H7 (cell line): ENCODE measurements at regions not wholly inside any gene's neighbourhood (a gene's known extent, or its start where the extent isn't known, plus 50 kb on each side); places are given as distances from the start of the nearest gene placed in this dataset.
"Not testable (repeated sequence)": the region's sequence is repeated elsewhere in the genome, so short reads cannot be mapped to it uniquely, and the experiment has no call there.

ENCODE experiments used
- DNase-seq: peaks from one replicate; pipeline ENCODE4 v3.0.0; 2012
- H3K27me3 ChIP-seq: 2 replicates; pipeline ENCODE4 v1.6.0; 2011; ENCODE audit warnings: mild to moderate bottlenecking, low read length; ENCODE audit not compliant: control insufficient read depth, insufficient read depth
- H3K36me3 ChIP-seq: replicated peaks from 2 replicates; pipeline ENCODE4 v1.5.1; 2011; ENCODE audit warnings: low read length; ENCODE audit not compliant: control insufficient read depth, insufficient read depth
- H3K4me3 ChIP-seq: 2 replicates; pipeline ENCODE4 v1.5.1; 2011; ENCODE audit warnings: low read depth, mild to moderate bottlenecking, control low read depth, low read length, moderate library complexity; ENCODE audit not compliant: insufficient read depth

GRCh38 chr9:87370049-87370685 is 127.5 kb upstream of the DAPK1 start:
- Histone ChIP-seq H3K36me3 (no peaks in the 10 kb centered on the region), H3K27me3 (no peaks in the 10 kb centered on the region), H3K4me3 (no peak overlapping the region)
- DNase-seq = no peak

- no peak for DNase-seq
- Histone ChIP-seq H3K4me3 (no peak overlapping the region), H3K36me3 (no peaks in the 10 kb centered on the region), H3K27me3 (no peaks in the 10 kb centered on the region)
These were observed 125.8 kb upstream of the DAPK1 start for GRCh38 chr9:87371795-87372355.

GRCh38 chr9:87372356-87372851 is 125.3 kb upstream of the DAPK1 start:
- DNase-seq = no peak
- Histone ChIP-seq H3K4me3 (no peak overlapping the region), H3K36me3 (no peaks in the 10 kb centered on the region), H3K27me3 (no peaks in the 10 kb centered on the region)

GRCh38 chr9:87374023-87374919 is 123.4 kb upstream of the DAPK1 start:
- H3K4me3 ChIP-seq, H3K27me3 ChIP-seq, H3K36me3 ChIP-seq: not testable (repeated sequence)
- DNase-seq = peak; percentile 32

- no peak for DNase-seq
- no peaks in the 10 kb centered on the region for H3K36me3 ChIP-seq
- no peak overlapping the region for H3K4me3 ChIP-seq
- no peaks in the 10 kb centered on the region for H3K27me3 ChIP-seq
These were observed 122.1 kb upstream of the DAPK1 start for GRCh38 chr9:87375397-87376073.

GRCh38 chr9:87378676-87379075 is 119.0 kb upstream of the DAPK1 start:
- no peak for DNase-seq
- H3K4me3 ChIP-seq = no peak overlapping the region
- no peaks in the 10 kb centered on the region for H3K27me3 ChIP-seq
- H3K36me3 ChIP-seq = no peaks in the 10 kb centered on the region

GRCh38 chr9:87379300-87379699 is 118.4 kb upstream of the DAPK1 start:
- DNase-seq = no peak
- H3K36me3 ChIP-seq = no peaks in the 10 kb centered on the region
- H3K27me3 ChIP-seq = no peaks in the 10 kb centered on the region
- H3K4me3 ChIP-seq = no peak overlapping the region

- Histone ChIP-seq H3K36me3 (no peaks in the 10 kb centered on the region), H3K4me3 (no peak overlapping the region), H3K27me3 (no peaks in the 10 kb centered on the region)
- DNase-seq = no peak
These were observed 116.5 kb upstream of the DAPK1 start for GRCh38 chr9:87381050-87381711.

- no peaks in the 10 kb centered on the region for H3K36me3 ChIP-seq
- H3K4me3 ChIP-seq = no peak overlapping the region
- no peak for DNase-seq
- no peaks in the 10 kb centered on the region for H3K27me3 ChIP-seq
These were observed 115.9 kb upstream of the DAPK1 start for GRCh38 chr9:87381746-87382145.

GRCh38 chr9:87382900-87383299 is 114.8 kb upstream of the DAPK1 start:
- Histone ChIP-seq H3K27me3 (no peaks in the 10 kb centered on the region), H3K4me3 (no peak overlapping the region), H3K36me3 (no peaks in the 10 kb centered on the region)
- DNase-seq = no peak

GRCh38 chr9:87383344-87384150 is 114.1 kb upstream of the DAPK1 start:
- H3K27me3 ChIP-seq = no peaks in the 10 kb centered on the region
- no peak for DNase-seq
- H3K36me3 ChIP-seq = no peaks in the 10 kb centered on the region
- no peak overlapping the region for H3K4me3 ChIP-seq

- no peak overlapping the region for H3K4me3 ChIP-seq
- H3K36me3 ChIP-seq = no peaks in the 10 kb centered on the region
- DNase-seq = no peak
- no peaks in the 10 kb centered on the region for H3K27me3 ChIP-seq
These were observed 111.1 kb upstream of the DAPK1 start for GRCh38 chr9:87386490-87387025.

GRCh38 chr9:87387351-87388011 is 110.2 kb upstream of the DAPK1 start:
- Histone ChIP-seq H3K27me3 (no peaks in the 10 kb centered on the region), H3K4me3 (no peak overlapping the region), H3K36me3 (no peaks in the 10 kb centered on the region)
- DNase-seq = no peak
